ENCODE measurements at regions not wholly inside any gene's neighbourhood (a gene's known extent, or its start where the extent isn't known, plus 50 kb on each side); places are given as distances from the start of the nearest gene placed in this dataset.

DNA sequence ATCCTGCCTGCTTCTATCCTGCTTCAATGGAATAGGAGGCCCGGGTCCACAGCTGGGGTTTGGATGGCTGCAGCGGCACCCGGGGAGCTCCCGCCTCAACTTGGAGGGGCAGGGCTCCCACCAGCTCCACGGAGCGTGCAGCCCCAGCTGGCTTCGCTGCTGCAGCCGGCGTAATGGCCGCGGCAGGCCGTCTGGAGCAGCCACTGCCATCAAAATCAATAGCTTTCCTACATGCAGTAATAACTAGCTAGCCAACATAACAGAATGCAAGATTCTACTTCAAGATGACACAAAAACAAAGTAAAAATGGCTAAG, 154.2 kb upstream of the RMP24 start:
- TF ChIP-seq, protein P1, sequence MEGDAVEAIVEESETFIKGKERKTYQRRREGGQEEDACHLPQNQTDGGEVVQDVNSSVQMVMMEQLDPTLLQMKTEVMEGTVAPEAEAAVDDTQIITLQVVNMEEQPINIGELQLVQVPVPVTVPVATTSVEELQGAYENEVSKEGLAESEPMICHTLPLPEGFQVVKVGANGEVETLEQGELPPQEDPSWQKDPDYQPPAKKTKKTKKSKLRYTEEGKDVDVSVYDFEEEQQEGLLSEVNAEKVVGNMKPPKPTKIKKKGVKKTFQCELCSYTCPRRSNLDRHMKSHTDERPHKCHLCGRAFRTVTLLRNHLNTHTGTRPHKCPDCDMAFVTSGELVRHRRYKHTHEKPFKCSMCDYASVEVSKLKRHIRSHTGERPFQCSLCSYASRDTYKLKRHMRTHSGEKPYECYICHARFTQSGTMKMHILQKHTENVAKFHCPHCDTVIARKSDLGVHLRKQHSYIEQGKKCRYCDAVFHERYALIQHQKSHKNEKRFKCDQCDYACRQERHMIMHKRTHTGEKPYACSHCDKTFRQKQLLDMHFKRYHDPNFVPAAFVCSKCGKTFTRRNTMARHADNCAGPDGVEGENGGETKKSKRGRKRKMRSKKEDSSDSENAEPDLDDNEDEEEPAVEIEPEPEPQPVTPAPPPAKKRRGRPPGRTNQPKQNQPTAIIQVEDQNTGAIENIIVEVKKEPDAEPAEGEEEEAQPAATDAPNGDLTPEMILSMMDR (IDR thresholded peaks at IDR 0.05; ENCODE audit: borderline replicate concordance, extremely low read depth, low read length, poor library complexity, severe bottlenecking), result no peak
- no peak for TF ChIP-seq EZH2 (IDR thresholded peaks at IDR 0.05; ENCODE audit: borderline replicate concordance, low read depth, low read length, severe bottlenecking)
